GM23338 (cell line): ENCODE measurements at regions not wholly inside any gene's neighbourhood (a gene's known extent, or its start where the extent isn't known, plus 50 kb on each side); places are given as distances from the start of the nearest gene placed in this dataset.

Experiments used
- ATAC-seq: fragments of 200-7000 bp; cut with Tn5 transposase; 3 replicates; pipeline ENCODE4 v1.9.1; 2020
- DNase-seq: peaks from one replicate; pipeline ENCODE4 v3.0.0-alpha.2; 2015; ENCODE audit warnings: low spot score
- H2AFZ ChIP-seq: fragments of 200-600 bp; sonication (generic); 2 replicates; pipeline ENCODE4 v1.8.0; 2016; ENCODE audit warnings: antibody characterized with exemption, mild to moderate bottlenecking, moderate library complexity
- H3F3A ChIP-seq: fragments of 200-600 bp; sonication (generic); replicated peaks from 2 replicates; pipeline ENCODE4 v1.8.0; 2017; ENCODE audit warnings: antibody characterized with exemption, mixed run types, low read depth
- H3K27ac ChIP-seq: fragments of 200-600 bp; sonication (generic); 2 replicates; pipeline ENCODE4 v1.6.1; 2016; ENCODE audit warnings: low read depth
- H3K27me3 ChIP-seq: fragments of 200-600 bp; sonication (generic); 2 replicates; pipeline ENCODE4 v1.8.0; 2016; ENCODE audit warnings: mild to moderate bottlenecking, mixed run types, moderate library complexity; ENCODE audit not compliant: insufficient read depth
- H3K36me3 ChIP-seq: fragments of 200-600 bp; sonication (generic); 2 replicates; pipeline ENCODE4 v1.8.0; 2016; ENCODE audit warnings: mild to moderate bottlenecking; ENCODE audit not compliant: insufficient read depth
- H3K4me1 ChIP-seq: fragments of 200-600 bp; sonication (generic); 2 replicates; pipeline ENCODE4 v1.8.0; 2016; ENCODE audit warnings: mild to moderate bottlenecking, moderate library complexity; ENCODE audit not compliant: insufficient read depth
- H3K4me2 ChIP-seq: fragments of 200-600 bp; sonication (generic); 2 replicates; pipeline ENCODE4 v1.7.1; 2017; ENCODE audit warnings: mixed run types
- H3K4me3 ChIP-seq: fragments of 200-600 bp; sonication (generic); 2 replicates; pipeline ENCODE4 v1.6.1; 2016; ENCODE audit warnings: mixed run types
- H3K79me2 ChIP-seq: fragments of 200-600 bp; sonication (generic); replicated peaks from 2 replicates; pipeline ENCODE4 v1.8.0; 2017; ENCODE audit warnings: mild to moderate bottlenecking; ENCODE audit not compliant: insufficient read depth
- H3K9me2 ChIP-seq: fragments of 200-600 bp; sonication (generic); 2 replicates; pipeline ENCODE4 v1.8.0; 2017; ENCODE audit not compliant: insufficient read depth
- H4K20me1 ChIP-seq: fragments of 200-600 bp; sonication (generic); replicated peaks from 2 replicates; pipeline ENCODE4 v1.8.0; 2017; ENCODE audit warnings: mild to moderate bottlenecking; ENCODE audit not compliant: insufficient read depth
- H3K27ac Mint-ChIP-seq: 2 replicates; pipeline ENCODE4 v1.8.0; 2020; ENCODE audit warnings: inconsistent platforms, mild to moderate bottlenecking, moderate library complexity, mixed read lengths
- H3K27me3 Mint-ChIP-seq: 3 replicates; pipeline ENCODE4 v1.8.0; 2022; ENCODE audit warnings: low read depth, mild to moderate bottlenecking, moderate library complexity, mixed read lengths, inconsistent platforms; ENCODE audit not compliant: insufficient read depth, poor library complexity
- H3K36me3 Mint-ChIP-seq: 3 replicates; pipeline ENCODE4 v1.8.0; 2021; ENCODE audit warnings: low read depth, mild to moderate bottlenecking, inconsistent platforms, moderate library complexity, mixed read lengths
- H3K4me1 Mint-ChIP-seq: 3 replicates; pipeline ENCODE4 v1.8.0; 2020; ENCODE audit warnings: mild to moderate bottlenecking, inconsistent platforms, mixed read lengths
- H3K4me3 Mint-ChIP-seq: 3 replicates; pipeline ENCODE4 v1.8.0; 2021; ENCODE audit warnings: moderate library complexity, mild to moderate bottlenecking, inconsistent platforms, mixed read lengths
- H3K9me3 Mint-ChIP-seq: 3 replicates; pipeline ENCODE4 v1.8.0; 2020; ENCODE audit warnings: moderate library complexity, mild to moderate bottlenecking, inconsistent platforms, mixed read lengths
- EZH2 ChIP-seq: fragments of 200-600 bp; sonication (generic); IDR thresholded peaks from one replicate; pipeline ENCODE4 v1.8.0; 2017; ENCODE audit warnings: antibody characterized with exemption, mild to moderate bottlenecking, low read depth; ENCODE audit not compliant: unreplicated experiment
- NANOG ChIP-seq: IDR thresholded peaks from 2 replicates; pipeline ENCODE4 v1.6.1; 2016; ENCODE audit warnings: antibody characterized with exemption, borderline replicate concordance
- POLR2AphosphoS5 ChIP-seq: IDR thresholded peaks from 2 replicates; pipeline ENCODE4 v1.6.1; 2016; ENCODE audit warnings: antibody characterized with exemption, low read depth
- STAT1 ChIP-seq: IDR thresholded peaks from one replicate; pipeline ENCODE4 v1.6.1; 2016; ENCODE audit warnings: antibody characterized with exemption; ENCODE audit not compliant: unreplicated experiment
- ZNF114 ChIP-seq: fragments of 250-450 bp; sonication (Bioruptor Pico); IDR thresholded peaks from 2 replicates; pipeline ENCODE4 v1.5.0; 2020; ENCODE audit warnings: mild to moderate bottlenecking, moderate library complexity
- ZNF331 ChIP-seq: fragments of 250-450 bp; sonication (Bioruptor Pico); IDR thresholded peaks from 2 replicates; pipeline ENCODE4 v1.5.0; 2020; ENCODE audit warnings: low read depth, mild to moderate bottlenecking, moderate library complexity
- TF ChIP-seq, protein P1 (sequence below): IDR thresholded peaks from one replicate; pipeline ENCODE4 v1.6.1; 2018; ENCODE audit warnings: antibody characterized with exemption; ENCODE audit not compliant: unreplicated experiment
- TF ChIP-seq, protein P2 (sequence below): IDR thresholded peaks from 2 replicates; pipeline ENCODE4 v1.6.1; 2016; ENCODE audit warnings: antibody characterized with exemption
- TF ChIP-seq, protein P3 (sequence below), 2 experiments: fragments of 200-600 bp in 1 of 2; sonication (generic) in 1 of 2; conservative IDR thresholded peaks; 2 replicates each; pipeline versions ENCODE4 v1.5.1 to v1.6.1; 2016 to 2017; ENCODE audit warnings: antibody characterized with exemption in 2 of 2, low read depth in 2 of 2, mild to moderate bottlenecking in 2 of 2, moderate library complexity in 1 of 2
- TF ChIP-seq, protein P4 (sequence below): fragments of 250-450 bp; sonication (Bioruptor Pico); IDR thresholded peaks from 2 replicates; pipeline ENCODE4 v1.5.0; 2020; ENCODE audit warnings: mild to moderate bottlenecking, moderate library complexity

DNA sequence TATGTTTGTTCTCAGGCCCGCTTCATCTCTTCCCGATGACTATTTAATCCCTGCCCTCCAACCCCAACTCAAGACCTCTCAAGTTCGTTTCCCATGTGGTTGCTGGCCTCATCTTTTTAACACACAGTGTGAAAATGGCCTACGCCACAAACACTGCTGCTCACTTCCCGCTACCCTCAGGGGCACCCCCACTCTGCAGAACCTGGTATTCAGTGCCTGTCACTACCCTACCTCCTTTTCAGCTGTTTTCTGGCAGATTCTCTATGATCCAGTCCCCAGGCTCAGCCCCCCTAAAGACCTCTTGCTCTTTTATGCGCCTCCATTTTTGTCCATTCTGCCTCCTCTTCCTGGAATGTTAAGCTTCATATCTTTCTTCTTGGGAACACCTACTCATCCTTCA, 152.6 kb upstream of the C1orf174 start (continued):
- TF ChIP-seq, protein P1, sequence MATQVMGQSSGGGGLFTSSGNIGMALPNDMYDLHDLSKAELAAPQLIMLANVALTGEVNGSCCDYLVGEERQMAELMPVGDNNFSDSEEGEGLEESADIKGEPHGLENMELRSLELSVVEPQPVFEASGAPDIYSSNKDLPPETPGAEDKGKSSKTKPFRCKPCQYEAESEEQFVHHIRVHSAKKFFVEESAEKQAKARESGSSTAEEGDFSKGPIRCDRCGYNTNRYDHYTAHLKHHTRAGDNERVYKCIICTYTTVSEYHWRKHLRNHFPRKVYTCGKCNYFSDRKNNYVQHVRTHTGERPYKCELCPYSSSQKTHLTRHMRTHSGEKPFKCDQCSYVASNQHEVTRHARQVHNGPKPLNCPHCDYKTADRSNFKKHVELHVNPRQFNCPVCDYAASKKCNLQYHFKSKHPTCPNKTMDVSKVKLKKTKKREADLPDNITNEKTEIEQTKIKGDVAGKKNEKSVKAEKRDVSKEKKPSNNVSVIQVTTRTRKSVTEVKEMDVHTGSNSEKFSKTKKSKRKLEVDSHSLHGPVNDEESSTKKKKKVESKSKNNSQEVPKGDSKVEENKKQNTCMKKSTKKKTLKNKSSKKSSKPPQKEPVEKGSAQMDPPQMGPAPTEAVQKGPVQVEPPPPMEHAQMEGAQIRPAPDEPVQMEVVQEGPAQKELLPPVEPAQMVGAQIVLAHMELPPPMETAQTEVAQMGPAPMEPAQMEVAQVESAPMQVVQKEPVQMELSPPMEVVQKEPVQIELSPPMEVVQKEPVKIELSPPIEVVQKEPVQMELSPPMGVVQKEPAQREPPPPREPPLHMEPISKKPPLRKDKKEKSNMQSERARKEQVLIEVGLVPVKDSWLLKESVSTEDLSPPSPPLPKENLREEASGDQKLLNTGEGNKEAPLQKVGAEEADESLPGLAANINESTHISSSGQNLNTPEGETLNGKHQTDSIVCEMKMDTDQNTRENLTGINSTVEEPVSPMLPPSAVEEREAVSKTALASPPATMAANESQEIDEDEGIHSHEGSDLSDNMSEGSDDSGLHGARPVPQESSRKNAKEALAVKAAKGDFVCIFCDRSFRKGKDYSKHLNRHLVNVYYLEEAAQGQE, result no peak
- TF ChIP-seq, protein P2, sequence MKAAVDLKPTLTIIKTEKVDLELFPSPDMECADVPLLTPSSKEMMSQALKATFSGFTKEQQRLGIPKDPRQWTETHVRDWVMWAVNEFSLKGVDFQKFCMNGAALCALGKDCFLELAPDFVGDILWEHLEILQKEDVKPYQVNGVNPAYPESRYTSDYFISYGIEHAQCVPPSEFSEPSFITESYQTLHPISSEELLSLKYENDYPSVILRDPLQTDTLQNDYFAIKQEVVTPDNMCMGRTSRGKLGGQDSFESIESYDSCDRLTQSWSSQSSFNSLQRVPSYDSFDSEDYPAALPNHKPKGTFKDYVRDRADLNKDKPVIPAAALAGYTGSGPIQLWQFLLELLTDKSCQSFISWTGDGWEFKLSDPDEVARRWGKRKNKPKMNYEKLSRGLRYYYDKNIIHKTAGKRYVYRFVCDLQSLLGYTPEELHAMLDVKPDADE, result no peak
- TF ChIP-seq, protein P3, sequence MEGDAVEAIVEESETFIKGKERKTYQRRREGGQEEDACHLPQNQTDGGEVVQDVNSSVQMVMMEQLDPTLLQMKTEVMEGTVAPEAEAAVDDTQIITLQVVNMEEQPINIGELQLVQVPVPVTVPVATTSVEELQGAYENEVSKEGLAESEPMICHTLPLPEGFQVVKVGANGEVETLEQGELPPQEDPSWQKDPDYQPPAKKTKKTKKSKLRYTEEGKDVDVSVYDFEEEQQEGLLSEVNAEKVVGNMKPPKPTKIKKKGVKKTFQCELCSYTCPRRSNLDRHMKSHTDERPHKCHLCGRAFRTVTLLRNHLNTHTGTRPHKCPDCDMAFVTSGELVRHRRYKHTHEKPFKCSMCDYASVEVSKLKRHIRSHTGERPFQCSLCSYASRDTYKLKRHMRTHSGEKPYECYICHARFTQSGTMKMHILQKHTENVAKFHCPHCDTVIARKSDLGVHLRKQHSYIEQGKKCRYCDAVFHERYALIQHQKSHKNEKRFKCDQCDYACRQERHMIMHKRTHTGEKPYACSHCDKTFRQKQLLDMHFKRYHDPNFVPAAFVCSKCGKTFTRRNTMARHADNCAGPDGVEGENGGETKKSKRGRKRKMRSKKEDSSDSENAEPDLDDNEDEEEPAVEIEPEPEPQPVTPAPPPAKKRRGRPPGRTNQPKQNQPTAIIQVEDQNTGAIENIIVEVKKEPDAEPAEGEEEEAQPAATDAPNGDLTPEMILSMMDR (conservative IDR thresholded peaks at IDR 0.05; ENCODE audit: low read depth in 2 of 2), result no peak
- TF ChIP-seq ZNF331 (CRISPR knock-in tag), result no peak
- TF ChIP-seq ZNF114 (CRISPR knock-in tag), result no peak
- TF ChIP-seq STAT1, result no peak

DNA sequence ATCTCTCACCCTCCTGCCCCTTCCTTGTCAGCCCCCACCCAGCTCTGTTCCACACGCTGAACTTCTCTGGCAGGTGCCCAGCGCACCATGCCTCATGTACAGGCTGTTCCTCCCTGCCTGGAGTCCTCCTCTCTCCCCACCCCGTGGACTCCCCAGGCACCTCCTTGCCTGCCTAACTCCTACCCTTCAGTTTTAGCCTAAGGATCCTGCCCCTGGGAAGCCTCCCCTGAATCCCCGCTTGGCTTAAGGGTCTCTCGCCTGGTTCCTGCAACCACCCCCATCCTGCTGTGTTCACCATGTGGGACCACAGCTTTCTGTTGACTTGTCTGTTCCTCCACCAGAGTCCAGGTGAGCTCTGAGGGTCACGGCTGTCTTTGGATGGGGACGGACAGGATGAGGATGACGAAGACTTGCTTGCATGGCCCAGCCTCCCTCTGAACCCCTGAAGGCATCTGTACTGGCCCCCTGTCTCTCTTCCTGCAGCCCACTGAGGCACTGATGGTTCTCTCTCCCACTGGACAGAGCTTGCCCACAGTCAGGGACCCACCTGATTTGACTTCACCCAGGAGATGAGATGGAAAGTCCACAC, 153.2 kb upstream of the C1orf174 start:
- Histone ChIP-seq H4K20me1 (no peaks in the 10 kb centered on the region), H2AFZ (no peak overlapping the region), H3K4me1 (no peaks in the 10 kb centered on the region), H3F3A (no peaks in the 10 kb centered on the region), H3K27ac (no peak overlapping the region), H3K4me3 (no peak overlapping the region), H3K4me2 (no peak overlapping the region), H3K79me2 (no peaks in the 10 kb centered on the region), H3K27me3 (no peaks in the 10 kb centered on the region), H3K9me2 (no peaks in the 10 kb centered on the region), H3K36me3 (no peaks in the 10 kb centered on the region)
- Mint-ChIP-seq H3K36me3 (peaks cover 16% of the 10 kb centered on the region), H3K27me3 (peaks cover 15% of the 10 kb centered on the region), H3K27ac (no peak overlapping the region), H3K9me3 (peaks cover 86% of the 10 kb centered on the region), H3K4me3 (no peak overlapping the region), H3K4me1 (0 out of 3 replicates have a peak, but pooled peaks cover 2% of the 10 kb centered on the region)
- no peak for DNase-seq
- no peak for ATAC-seq
- TF ChIP-seq, protein P4, sequence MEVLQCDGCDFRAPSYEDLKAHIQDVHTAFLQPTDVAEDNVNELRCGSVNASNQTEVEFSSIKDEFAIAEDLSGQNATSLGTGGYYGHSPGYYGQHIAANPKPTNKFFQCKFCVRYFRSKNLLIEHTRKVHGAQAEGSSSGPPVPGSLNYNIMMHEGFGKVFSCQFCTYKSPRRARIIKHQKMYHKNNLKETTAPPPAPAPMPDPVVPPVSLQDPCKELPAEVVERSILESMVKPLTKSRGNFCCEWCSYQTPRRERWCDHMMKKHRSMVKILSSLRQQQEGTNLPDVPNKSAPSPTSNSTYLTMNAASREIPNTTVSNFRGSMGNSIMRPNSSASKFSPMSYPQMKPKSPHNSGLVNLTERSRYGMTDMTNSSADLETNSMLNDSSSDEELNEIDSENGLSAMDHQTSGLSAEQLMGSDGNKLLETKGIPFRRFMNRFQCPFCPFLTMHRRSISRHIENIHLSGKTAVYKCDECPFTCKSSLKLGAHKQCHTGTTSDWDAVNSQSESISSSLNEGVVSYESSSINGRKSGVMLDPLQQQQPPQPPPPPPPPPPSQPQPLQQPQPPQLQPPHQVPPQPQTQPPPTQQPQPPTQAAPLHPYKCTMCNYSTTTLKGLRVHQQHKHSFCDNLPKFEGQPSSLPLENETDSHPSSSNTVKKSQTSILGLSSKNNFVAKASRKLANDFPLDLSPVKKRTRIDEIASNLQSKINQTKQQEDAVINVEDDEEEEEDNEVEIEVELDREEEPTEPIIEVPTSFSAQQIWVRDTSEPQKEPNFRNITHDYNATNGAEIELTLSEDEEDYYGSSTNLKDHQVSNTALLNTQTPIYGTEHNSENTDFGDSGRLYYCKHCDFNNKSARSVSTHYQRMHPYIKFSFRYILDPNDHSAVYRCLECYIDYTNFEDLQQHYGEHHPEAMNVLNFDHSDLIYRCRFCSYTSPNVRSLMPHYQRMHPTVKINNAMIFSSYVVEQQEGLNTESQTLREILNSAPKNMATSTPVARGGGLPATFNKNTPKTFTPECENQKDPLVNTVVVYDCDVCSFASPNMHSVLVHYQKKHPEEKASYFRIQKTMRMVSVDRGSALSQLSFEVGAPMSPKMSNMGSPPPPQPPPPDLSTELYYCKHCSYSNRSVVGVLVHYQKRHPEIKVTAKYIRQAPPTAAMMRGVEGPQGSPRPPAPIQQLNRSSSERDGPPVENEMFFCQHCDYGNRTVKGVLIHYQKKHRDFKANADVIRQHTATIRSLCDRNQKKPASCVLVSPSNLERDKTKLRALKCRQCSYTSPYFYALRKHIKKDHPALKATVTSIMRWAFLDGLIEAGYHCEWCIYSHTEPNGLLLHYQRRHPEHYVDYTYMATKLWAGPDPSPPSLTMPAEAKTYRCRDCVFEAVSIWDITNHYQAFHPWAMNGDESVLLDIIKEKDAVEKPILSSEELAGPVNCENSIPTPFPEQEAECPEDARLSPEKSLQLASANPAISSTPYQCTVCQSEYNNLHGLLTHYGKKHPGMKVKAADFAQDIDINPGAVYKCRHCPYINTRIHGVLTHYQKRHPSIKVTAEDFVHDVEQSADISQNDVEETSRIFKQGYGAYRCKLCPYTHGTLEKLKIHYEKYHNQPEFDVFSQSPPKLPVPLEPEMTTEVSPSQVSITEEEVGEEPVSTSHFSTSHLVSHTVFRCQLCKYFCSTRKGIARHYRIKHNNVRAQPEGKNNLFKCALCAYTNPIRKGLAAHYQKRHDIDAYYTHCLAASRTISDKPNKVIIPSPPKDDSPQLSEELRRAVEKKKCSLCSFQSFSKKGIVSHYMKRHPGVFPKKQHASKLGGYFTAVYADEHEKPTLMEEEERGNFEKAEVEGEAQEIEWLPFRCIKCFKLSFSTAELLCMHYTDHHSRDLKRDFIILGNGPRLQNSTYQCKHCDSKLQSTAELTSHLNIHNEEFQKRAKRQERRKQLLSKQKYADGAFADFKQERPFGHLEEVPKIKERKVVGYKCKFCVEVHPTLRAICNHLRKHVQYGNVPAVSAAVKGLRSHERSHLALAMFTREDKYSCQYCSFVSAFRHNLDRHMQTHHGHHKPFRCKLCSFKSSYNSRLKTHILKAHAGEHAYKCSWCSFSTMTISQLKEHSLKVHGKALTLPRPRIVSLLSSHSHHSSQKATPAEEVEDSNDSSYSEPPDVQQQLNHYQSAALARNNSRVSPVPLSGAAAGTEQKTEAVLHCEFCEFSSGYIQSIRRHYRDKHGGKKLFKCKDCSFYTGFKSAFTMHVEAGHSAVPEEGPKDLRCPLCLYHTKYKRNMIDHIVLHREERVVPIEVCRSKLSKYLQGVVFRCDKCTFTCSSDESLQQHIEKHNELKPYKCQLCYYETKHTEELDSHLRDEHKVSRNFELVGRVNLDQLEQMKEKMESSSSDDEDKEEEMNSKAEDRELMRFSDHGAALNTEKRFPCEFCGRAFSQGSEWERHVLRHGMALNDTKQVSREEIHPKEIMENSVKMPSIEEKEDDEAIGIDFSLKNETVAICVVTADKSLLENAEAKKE (CRISPR knock-in tag), result no peak
- TF ChIP-seq NANOG (no peak), POLR2AphosphoS5 (no peak), ZNF114 (CRISPR knock-in tag) (no peak), STAT1 (no peak), EZH2 (no peak)
- TF ChIP-seq, protein P2, result no peak
